Gastrocnemius medialis (tissue), 4 donors: ENCODE measurements at regions not wholly inside any gene's neighbourhood (a gene's known extent, or its start where the extent isn't known, plus 50 kb on each side); places are given as distances from the start of the nearest gene placed in this dataset.

Source experiments
- POLR2A ChIP-seq, 2 donors: fragments of 450-650 bp; IDR thresholded peaks; one replicate each; pipeline ENCODE4 v1.6.1; 2017; ENCODE audit warnings: antibody characterized with exemption in 2 of 2, mild to moderate bottlenecking in 2 of 2, moderate library complexity in 2 of 2
- TF ChIP-seq, protein P1 (sequence below), 5 experiments: fragments of 450-650 bp in 3 of 5; fragments of 200-600 bp in 2 of 5; sonication (generic) in 2 of 5; IDR thresholded peaks in 4 of 5; conservative IDR thresholded peaks in 1 of 5; 1 replicate in 4 of 5; 2 replicates in 1 of 5; pipeline ENCODE4 v1.5.1; 2016 to 2019; ENCODE audit warnings: antibody characterized with exemption in 5 of 5, mild to moderate bottlenecking in 3 of 5, moderate library complexity in 3 of 5

DNA sequence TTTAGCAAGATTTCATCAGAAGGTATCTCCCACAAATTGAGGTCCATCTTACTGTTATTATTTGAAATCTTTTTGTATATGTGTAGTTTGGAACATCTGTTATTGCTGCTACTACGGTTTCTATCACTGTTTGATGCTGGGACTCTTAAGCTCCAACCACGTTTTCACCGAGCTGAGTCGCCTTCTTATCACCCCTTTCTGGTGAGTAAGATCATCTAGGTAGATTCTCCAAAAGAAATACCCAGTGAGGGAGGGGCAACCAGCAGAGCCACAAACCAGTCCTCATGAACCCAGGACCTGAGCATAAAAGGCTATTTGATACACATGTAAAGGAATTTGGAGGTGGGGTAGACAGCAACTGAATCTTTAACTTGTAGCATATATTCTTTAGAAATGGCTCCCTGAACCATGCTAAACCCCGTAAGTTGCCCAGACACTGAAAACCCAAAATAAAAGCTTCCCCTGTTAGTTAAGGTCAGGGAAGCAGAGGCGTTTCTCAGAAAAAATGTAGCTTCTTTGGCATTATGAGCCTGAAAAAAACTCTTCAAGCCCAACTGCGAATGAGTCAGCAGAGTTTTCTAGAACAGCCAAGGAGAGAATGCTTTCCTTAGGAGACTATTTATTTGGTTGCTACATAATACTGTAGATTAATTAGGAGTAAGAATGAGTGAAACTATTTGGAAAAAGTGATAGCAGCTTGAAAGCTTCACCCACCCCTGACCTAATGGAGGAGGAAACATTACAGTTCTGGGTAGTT lies 53.8 kb upstream of the ATXN3L start:
- TF ChIP-seq, protein P1, sequence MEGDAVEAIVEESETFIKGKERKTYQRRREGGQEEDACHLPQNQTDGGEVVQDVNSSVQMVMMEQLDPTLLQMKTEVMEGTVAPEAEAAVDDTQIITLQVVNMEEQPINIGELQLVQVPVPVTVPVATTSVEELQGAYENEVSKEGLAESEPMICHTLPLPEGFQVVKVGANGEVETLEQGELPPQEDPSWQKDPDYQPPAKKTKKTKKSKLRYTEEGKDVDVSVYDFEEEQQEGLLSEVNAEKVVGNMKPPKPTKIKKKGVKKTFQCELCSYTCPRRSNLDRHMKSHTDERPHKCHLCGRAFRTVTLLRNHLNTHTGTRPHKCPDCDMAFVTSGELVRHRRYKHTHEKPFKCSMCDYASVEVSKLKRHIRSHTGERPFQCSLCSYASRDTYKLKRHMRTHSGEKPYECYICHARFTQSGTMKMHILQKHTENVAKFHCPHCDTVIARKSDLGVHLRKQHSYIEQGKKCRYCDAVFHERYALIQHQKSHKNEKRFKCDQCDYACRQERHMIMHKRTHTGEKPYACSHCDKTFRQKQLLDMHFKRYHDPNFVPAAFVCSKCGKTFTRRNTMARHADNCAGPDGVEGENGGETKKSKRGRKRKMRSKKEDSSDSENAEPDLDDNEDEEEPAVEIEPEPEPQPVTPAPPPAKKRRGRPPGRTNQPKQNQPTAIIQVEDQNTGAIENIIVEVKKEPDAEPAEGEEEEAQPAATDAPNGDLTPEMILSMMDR (IDR thresholded peaks at IDR 0.05 in 4 of 5, conservative IDR thresholded peaks at IDR 0.05 in 1 of 5), result no peak
- TF ChIP-seq POLR2A (IDR thresholded peaks at IDR 0.05), result no peak
